ENCODE measurements at regions not wholly inside any gene's neighbourhood (a gene's known extent, or its start where the extent isn't known, plus 50 kb on each side); places are given as distances from the start of the nearest gene placed in this dataset.

DNA sequence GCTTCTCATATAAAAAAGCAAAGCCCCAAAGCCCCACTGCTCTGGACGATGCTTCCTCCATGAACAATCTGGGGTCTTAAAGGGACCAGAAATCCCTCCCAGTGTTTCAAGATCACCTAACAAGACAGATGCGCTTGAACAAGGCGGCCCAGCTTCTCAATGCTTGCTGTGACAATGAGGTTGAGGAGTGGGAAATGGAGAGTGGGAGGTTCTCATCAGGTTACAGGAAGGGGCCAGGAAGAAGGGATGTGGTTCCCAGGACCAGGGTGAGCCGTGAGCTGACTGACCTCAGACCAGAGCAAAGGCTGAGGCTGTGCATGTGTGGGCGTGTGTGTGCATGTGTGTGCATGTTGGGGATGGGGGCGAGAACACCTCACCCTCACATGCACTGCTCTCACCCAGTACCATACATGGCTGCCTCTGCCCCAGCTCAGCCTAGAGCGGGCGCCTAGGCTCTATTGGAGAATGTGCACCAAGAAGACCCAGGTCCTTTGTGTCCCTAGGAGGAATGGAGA, 220.8 kb upstream of the GPR26 start:
- FAIRE-seq (no peak), DNase-seq (ENCODE audit: low read depth) (peak; percentile 17)
- H3K36me3 ChIP-seq (ENCODE audit: control insufficient read depth, insufficient read depth, low read length): no peaks in the 10 kb centered on the region
- TF ChIP-seq, protein P1, sequence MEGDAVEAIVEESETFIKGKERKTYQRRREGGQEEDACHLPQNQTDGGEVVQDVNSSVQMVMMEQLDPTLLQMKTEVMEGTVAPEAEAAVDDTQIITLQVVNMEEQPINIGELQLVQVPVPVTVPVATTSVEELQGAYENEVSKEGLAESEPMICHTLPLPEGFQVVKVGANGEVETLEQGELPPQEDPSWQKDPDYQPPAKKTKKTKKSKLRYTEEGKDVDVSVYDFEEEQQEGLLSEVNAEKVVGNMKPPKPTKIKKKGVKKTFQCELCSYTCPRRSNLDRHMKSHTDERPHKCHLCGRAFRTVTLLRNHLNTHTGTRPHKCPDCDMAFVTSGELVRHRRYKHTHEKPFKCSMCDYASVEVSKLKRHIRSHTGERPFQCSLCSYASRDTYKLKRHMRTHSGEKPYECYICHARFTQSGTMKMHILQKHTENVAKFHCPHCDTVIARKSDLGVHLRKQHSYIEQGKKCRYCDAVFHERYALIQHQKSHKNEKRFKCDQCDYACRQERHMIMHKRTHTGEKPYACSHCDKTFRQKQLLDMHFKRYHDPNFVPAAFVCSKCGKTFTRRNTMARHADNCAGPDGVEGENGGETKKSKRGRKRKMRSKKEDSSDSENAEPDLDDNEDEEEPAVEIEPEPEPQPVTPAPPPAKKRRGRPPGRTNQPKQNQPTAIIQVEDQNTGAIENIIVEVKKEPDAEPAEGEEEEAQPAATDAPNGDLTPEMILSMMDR (IDR thresholded peaks at IDR 0.05; ENCODE audit: insufficient read depth, low read length, severe bottlenecking): no peak
- H3K4me3 ChIP-seq (ENCODE audit: low read depth, low read length): no peak overlapping the region
- H3K27me3 ChIP-seq (ENCODE audit: control insufficient read depth, insufficient read depth, low read length): no peaks in the 10 kb centered on the region

GRCh38 chr10:123446449-123447156, 219.6 kb upstream of the GPR26 start:
- no peaks in the 10 kb centered on the region for H3K27me3 ChIP-seq (ENCODE audit: control insufficient read depth, insufficient read depth, low read length)
- H3K4me3 ChIP-seq (ENCODE audit: low read depth, low read length): no peak overlapping the region
- TF ChIP-seq, protein P1 (IDR thresholded peaks at IDR 0.05; ENCODE audit: insufficient read depth, low read length, severe bottlenecking): no peak
- no peaks in the 10 kb centered on the region for H3K36me3 ChIP-seq (ENCODE audit: control insufficient read depth, insufficient read depth, low read length)
- DNase-seq (ENCODE audit: low read depth) (no peak), FAIRE-seq (peak; percentile 18)

- DNase-seq (ENCODE audit: low read depth): no peak
- H3K36me3 ChIP-seq (ENCODE audit: control insufficient read depth, insufficient read depth, low read length): no peaks in the 10 kb centered on the region
- TF ChIP-seq, protein P1 (IDR thresholded peaks at IDR 0.05; ENCODE audit: insufficient read depth, low read length, severe bottlenecking): no peak
- H3K27me3 ChIP-seq (ENCODE audit: control insufficient read depth, insufficient read depth, low read length): no peaks in the 10 kb centered on the region
- no peak overlapping the region for H3K4me3 ChIP-seq (ENCODE audit: low read depth, low read length)
- FAIRE-seq: no peak
Observed at GRCh38 chr10:123449234-123449962, 216.8 kb upstream of the GPR26 start.

- H3K27me3 ChIP-seq (ENCODE audit: control insufficient read depth, insufficient read depth, low read length): no peaks in the 10 kb centered on the region
- no peak overlapping the region for H3K4me3 ChIP-seq (ENCODE audit: low read depth, low read length)
- no peaks in the 10 kb centered on the region for H3K36me3 ChIP-seq (ENCODE audit: control insufficient read depth, insufficient read depth, low read length)
- no peak for DNase-seq (ENCODE audit: low read depth)
- TF ChIP-seq, protein P1 (IDR thresholded peaks at IDR 0.05; ENCODE audit: insufficient read depth, low read length, severe bottlenecking): no peak
- no peak for FAIRE-seq
Observed at GRCh38 chr10:123450956-123451605, 215.1 kb upstream of the GPR26 start.

GRCh38 chr10:123451618-123452245, 214.4 kb upstream of the GPR26 start:
- Histone ChIP-seq H3K36me3 (ENCODE audit: control insufficient read depth, insufficient read depth, low read length) (no peaks in the 10 kb centered on the region), H3K27me3 (ENCODE audit: control insufficient read depth, insufficient read depth, low read length) (no peaks in the 10 kb centered on the region), H3K4me3 (ENCODE audit: low read depth, low read length) (no peak overlapping the region)
- FAIRE-seq: no peak
- DNase-seq (ENCODE audit: low read depth): no peak
- TF ChIP-seq, protein P1 (IDR thresholded peaks at IDR 0.05; ENCODE audit: insufficient read depth, low read length, severe bottlenecking): no peak
